ENCODE measurements at regions not wholly inside any gene's neighbourhood (a gene's known extent, or its start where the extent isn't known, plus 50 kb on each side); places are given as distances from the start of the nearest gene placed in this dataset.

DNA sequence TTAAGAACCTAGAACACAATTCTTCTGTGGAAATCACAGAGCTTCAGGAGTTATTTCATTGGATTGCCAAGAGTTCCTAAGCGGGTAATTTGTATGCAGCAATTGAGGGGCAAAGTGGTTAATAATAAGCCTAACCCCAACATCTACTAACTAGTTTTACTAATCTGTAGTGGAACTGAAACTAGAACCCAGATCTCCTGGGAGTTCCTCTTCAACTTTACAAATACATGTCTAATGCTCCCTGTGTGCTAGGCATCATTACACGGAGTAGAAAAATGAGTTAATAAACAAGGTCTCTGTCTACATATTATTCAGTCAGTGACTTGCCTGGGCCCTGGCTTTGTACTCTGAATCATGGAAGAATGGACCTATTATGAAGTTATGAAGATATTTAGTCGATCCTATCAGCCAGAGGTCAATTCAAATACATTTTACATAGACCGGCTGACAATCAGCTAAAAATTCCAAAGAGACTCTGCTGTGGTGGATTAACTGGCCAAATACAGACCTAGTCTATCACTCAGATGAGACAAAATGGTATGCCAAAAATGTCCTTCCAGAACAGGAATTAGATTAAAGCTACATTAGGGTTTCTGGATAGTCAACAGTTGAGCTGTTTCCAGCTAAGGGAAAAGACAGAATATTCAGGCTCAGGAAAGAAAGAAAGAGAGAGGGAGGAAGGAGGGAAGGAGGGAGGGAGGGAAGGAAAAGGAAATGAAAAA lies 326.0 kb downstream of the FBXW7 start:
- Mint-ChIP-seq H3K4me1 (peaks cover 12 to 15% of the 10 kb centered on the region in 2 experiments), H3K4me3 (no peak overlapping the region), H3K27ac (no peak overlapping the region), H3K27me3 (ENCODE audit: low read depth) (no peaks in the 10 kb centered on the region), H3K9me3 (peaks cover 1 to 5% of the 10 kb centered on the region in 2 experiments; a peak in 4 of 5 replicates), H3K36me3 (ENCODE audit: insufficient read depth in 1 of 3, low read depth in 3 of 3) (peaks cover 0 to 2% (median 1%) of the 10 kb centered on the region in 3 experiments; a peak in 2 of 7 replicates)
- Histone ChIP-seq H4K20me1 (ENCODE audit: control insufficient read depth, insufficient read depth, insufficient read length) (no peaks in the 10 kb centered on the region), H2AK5ac (ENCODE audit: insufficient read length, low read length) (no peak overlapping the region), H3K27me3 (ENCODE audit: insufficient read depth, low read length) (no peaks in the 10 kb centered on the region), H3K4ac (ENCODE audit: low read depth, low read length) (no peak overlapping the region), H3K14ac (ENCODE audit: insufficient read depth, low read length) (no peak overlapping the region), H3K23ac (ENCODE audit: insufficient read length, low read depth, low read length) (no peak overlapping the region), H2BK5ac (ENCODE audit: insufficient read length, low read length) (no peak overlapping the region), H2BK120ac (ENCODE audit: low read depth, low read length, poor library complexity, severe bottlenecking) (no peak overlapping the region), H2BK15ac (ENCODE audit: low read depth, low read length) (no peak overlapping the region), H3K4me2 (ENCODE audit: insufficient read depth, insufficient read length, low read length) (no peak overlapping the region), H2BK12ac (ENCODE audit: insufficient read length, low read depth, low read length) (no peak overlapping the region), H3K9ac (ENCODE audit: extremely low read depth, insufficient read length, low read length) (no peak overlapping the region), H3K9me3 (ENCODE audit: control insufficient read depth, low read depth, low read length) (no peaks in the 10 kb centered on the region), H3K27ac (ENCODE audit: insufficient read length, low read depth, low read length) (no peak overlapping the region), H3K56ac (ENCODE audit: insufficient read length, low read depth, low read length) (no peak overlapping the region), H4K8ac (replicated peaks; ENCODE audit: insufficient read length, low read depth, low read length) (no peak overlapping the region), H4K91ac (ENCODE audit: insufficient read length, low read depth, low read length) (no peak overlapping the region), H3K79me1 (ENCODE audit: insufficient read depth, low read depth, low read length, poor library complexity, severe bottlenecking) (no peaks in the 10 kb centered on the region), H2AFZ (ENCODE audit: low read length) (no peak overlapping the region), H2BK20ac (ENCODE audit: low read depth, low read length, poor library complexity, severe bottlenecking) (no peak overlapping the region), H3K79me2 (ENCODE audit: insufficient read depth, low read length) (no peaks in the 10 kb centered on the region), H3K18ac (ENCODE audit: insufficient read length, low read depth, low read length) (no peak overlapping the region), H4K5ac (ENCODE audit: insufficient read length, low read depth, low read length) (no peak overlapping the region), H3T11ph (ENCODE audit: low read length) (no peak overlapping the region), H3K23me2 (ENCODE audit: insufficient read length, low read depth, low read length, poor library complexity, severe bottlenecking) (no peaks in the 10 kb centered on the region), H3K4me1 (ENCODE audit: insufficient read depth, low read length) (no peaks in the 10 kb centered on the region; the same call in 1 of the 2 replicates)
- WGBS (ENCODE audit: extremely low coverage, insufficient read length, low lambda C conversion rate): no CpG with 5 or more reads among the region's 4 CpGs
- TF ChIP-seq, protein P1, sequence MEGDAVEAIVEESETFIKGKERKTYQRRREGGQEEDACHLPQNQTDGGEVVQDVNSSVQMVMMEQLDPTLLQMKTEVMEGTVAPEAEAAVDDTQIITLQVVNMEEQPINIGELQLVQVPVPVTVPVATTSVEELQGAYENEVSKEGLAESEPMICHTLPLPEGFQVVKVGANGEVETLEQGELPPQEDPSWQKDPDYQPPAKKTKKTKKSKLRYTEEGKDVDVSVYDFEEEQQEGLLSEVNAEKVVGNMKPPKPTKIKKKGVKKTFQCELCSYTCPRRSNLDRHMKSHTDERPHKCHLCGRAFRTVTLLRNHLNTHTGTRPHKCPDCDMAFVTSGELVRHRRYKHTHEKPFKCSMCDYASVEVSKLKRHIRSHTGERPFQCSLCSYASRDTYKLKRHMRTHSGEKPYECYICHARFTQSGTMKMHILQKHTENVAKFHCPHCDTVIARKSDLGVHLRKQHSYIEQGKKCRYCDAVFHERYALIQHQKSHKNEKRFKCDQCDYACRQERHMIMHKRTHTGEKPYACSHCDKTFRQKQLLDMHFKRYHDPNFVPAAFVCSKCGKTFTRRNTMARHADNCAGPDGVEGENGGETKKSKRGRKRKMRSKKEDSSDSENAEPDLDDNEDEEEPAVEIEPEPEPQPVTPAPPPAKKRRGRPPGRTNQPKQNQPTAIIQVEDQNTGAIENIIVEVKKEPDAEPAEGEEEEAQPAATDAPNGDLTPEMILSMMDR (conservative IDR thresholded peaks at IDR 0.05): no peak
- no peak for DNase-seq
